HL-60/S4 (cell line): ENCODE measurements at regions not wholly inside any gene's neighbourhood (a gene's known extent, or its start where the extent isn't known, plus 50 kb on each side); places are given as distances from the start of the nearest gene placed in this dataset.

ENCODE experiments used
- in situ Hi-C: fragments of 300-500 bp; cut with MboI; formaldehyde crosslinking; loops from 2 replicates; pipeline ENCODE4 v1.14.3; 2022; ENCODE audit warnings: low sequenced_read_pairs

GRCh38 chr9:88691091-88691490 lies 156.1 kb downstream of the NXNL2 start:
- in situ Hi-C loops, result no loop called here

DNA sequence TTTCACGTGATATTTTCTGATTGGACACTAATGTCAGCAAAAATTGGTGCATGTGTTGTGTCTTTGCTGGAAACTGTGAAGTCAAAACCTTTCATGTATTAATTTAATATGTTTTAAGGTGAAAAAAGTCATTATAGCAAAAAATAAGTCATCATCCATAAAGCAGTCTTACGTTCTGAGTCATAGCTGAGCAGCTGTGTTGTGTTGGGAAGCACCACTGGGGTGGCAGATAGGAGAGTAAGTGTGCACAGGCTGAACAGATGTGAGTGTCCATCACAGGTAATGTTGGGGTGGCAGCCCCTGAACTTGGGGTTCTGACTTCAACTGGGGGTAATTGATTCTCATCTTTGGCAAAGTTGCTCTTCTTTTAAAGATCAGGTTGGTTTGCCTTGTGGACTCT lies 156.8 kb downstream of the NXNL2 start:
- in situ Hi-C loops, result no loop called here

DNA sequence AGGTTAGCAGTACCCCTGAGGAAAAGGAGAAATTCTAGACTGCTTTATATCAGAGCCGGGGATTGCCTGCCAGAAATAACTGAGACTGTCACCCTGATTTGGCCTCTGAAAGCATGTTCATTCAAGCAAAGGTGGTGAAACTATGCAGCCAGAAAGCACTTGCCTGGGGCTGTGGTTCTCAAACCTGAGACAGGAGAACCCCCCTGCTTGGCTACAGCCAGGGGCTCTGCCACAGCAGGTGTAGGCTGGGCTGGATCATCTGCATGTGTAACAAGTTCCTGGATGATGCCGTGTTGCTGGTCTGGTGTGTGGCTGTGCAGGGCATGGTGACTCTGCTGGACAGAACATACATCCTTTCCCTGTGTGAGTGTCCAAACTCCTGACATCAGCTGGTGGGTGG lies 157.8 kb downstream of the NXNL2 start:
- in situ Hi-C loops, result no loop called here

DNA sequence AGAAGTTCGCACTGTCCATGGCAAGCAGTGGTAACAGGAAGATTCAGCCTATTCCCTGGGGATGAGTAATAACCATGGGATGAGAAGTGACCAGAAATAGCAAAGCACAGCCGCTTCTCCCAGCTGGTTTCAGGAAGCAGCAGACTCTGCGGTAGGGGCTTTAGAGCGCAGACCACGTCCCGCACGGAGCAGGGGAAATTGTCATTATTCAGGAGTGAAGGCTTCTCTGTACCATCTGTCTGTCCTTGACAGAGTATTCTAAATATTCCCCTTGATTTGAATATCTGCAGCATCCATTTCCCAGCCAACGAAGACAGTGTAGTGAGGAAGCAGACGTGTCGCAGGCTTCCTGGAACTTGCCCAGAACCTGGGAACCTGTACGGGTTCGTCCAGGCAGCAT lies 159.6 kb downstream of the NXNL2 start:
- in situ Hi-C loops, result no loop called here

DNA sequence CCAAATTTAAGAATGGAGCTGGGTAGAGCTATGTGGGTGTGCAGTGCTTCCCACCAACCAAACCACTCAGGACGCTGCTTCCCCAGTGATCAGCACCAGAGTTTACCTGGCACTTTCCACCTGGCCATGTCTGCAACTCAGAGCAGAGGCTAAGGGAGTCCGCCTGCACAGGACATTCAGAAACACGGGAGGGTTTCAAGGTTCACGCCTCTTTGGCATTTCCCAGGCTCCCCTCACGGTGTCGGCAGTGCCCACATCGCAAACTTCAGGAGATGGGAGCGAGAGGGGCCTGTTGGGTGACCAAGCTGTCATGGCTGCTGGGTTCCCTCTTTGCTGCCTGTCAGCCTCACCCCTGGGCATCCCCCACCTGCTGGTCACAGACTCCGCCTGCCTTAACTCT lies 161.5 kb downstream of the NXNL2 start:
- in situ Hi-C loops, result no loop called here

DNA sequence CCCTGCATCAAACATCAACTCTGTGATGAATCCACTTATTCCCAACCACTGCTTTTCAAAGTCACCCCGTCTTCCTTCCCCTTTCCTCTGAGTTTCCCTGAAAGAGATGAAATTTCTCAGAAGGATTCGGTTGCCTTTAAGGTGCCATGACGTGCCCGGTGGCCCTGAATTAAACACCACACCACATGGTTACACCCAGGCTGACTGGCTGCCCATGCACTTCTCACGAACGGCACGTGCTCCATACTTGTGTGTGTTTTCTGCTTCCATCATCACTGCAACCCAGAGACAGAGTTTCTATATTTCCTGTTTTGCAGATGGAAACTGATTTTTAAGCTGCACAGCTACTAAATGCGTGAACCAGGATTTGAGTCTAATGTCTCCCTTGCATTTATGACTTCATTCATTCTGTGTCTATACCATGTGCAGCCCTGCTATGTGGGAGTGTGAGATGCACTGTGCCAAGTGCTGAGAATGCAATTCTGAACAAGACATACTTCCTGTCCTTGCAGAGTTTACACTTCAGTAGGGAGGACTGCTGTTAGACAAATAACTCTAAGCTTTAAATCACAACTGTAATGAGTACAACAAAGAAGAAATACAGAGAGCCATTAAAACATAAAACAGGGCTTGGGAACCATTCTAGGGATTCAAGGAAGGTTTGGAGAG lies 162.9 kb downstream of the NXNL2 start:
- in situ Hi-C loops, result no loop called here

DNA sequence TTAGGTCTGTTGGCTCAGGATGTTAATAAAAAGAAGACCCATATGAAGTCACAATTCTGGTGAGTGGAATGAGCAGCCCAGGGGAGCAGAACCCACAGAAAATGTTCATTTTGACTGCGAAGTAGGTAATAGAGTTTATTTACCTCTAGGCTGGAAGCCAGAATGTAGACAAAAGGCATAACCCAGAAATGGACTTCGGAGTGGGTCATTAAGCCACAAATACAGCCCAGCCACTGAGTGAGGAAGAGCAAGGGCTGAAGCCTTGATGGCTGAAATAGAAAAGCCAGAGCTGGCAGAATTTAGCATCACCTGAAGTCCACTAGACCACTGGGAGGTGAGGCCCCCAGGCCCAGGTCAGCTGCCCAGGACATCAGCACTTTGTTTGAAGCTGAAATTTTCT lies 168.0 kb downstream of the NXNL2 start:
- in situ Hi-C loops, result no loop called here

DNA sequence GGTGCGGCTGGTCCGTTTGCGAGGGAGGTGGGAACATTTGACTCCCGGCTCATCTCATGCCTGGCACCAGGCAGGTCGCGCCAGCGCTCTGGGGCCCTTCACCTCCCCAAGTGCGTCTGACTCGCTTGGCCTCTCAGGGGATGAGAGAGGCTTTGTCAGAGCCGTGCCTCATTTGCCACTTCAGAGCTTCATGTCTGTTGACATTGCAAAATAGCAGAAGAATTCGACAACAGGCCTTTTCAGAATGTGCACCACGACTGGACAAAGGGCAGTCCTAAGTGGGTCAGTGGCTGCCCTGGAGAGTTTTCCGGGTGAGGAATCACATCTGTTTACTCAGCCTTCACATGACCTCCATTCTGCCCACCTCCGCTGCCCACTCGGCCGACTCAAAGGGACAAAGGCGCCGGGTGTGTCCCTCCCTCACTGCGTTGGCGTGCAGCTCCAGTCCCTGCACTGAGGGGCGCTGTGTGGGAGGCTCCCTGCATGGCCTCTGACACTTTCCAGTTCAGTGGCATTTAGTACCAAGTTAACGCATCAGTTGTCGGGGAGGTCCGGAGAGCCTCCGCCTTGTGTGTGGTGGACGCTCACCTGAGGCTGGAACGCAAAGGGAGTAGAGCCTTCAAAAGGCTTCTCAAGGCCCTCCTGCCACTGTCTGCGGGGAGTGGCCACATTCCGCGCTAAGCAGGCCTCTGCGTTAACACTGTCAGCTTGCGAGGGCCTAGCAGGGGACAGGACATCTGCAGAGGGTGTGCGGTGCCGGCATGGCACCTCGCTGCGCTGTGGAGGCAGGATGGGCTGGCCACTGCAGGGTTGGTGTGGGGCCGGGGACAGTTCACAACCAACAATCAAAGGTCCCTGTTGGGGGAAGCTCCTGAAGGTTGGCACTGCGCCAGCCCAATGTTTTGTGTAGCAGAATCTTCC lies 171.5 kb downstream of the NXNL2 start:
- in situ Hi-C loops, result no loop called here

GRCh38 chr9:88710449-88710848 lies 175.5 kb downstream of the NXNL2 start:
- in situ Hi-C loops, result no loop called here

DNA sequence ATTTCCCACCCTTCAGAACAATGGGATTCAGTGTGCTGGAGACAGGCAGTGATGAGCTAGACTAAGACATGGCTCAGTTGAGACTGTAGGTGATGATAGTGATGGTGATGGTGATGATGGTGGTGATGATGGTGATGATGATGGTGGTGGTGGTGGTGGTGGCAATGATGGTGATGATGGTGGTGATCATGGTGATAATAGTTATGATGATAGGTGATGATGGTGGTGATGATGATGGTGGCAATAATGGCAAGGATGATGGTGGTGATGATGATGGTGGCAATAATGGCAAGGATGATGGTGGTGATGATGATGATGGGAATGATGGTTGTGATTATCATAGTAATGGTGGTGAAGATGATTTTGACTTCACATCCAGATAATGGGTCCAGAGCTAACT lies 176.7 kb downstream of the NXNL2 start:
- in situ Hi-C loops, result no loop called here

DNA sequence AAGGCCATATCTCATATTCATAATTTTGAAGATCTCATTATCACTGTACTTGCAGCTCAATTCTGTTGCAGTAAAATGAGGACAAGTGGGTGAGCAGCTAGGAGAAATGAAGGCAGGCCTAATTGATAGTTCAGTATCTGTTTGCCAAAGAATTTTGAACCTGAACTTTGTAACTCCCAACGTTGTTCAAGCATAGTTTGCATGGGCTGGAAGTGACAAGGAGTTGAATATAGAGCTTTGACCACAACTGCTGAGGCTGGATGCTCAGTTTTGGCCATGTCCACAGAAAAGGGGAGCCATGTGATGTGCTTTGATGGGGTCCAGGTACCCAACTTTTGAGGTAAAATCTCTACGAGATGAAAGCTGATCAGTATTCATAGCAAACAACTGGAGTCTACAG lies 177.5 kb downstream of the NXNL2 start:
- in situ Hi-C loops, result no loop called here

DNA sequence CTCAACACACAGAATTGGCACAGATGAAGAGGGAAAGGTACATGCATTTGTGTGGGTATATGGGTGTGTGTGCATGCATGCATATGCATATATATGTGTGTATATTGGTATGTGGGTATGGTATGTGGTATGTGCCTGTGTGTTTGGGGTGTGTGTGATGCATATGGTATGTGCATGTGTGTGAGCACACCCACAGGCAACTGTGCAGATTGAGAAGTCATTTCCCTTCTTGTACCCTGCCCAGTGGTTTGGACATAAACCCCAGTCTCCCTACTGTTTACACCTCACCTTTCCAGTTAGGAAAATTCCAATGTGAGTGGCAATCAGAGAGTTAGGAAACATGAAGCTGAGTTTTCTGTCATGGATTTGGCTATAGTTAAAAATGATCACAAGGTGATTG lies 178.0 kb downstream of the NXNL2 start:
- in situ Hi-C loops, result no loop called here

DNA sequence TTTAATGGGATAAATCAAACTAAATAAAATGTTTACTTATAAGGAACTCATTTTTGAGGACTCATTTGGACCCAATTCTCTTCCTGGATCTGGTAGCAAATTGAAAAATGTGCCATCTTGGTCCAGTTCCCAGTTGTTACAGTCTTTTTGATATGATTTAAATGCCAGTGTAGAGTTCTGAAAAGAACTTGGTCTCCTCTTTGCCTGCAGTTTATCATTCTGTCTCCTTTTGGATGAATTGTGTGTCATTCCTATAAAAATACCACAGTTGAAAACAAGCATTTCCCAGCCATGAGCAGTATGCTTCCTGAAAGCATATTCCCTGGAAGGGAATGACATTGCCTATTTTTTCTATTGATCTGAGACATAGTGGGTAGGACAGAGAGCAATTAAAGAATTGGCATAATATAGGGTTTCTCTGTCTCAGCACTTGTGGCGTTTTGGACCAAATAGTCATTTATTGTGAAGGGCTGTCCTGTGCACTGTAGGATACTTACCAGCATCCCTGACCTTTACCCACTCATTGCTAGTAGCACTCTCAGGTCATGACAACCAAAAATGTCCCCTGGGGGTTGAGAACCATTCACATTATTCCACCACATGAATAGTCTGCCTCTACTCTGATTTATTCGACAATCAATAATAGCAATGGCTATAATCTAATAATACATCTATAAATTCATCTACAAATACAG lies 181.8 kb downstream of the NXNL2 start:
- in situ Hi-C loops, result no loop called here

GRCh38 chr9:88721025-88721424 lies 186.0 kb downstream of the NXNL2 start:
- in situ Hi-C loops, result no loop called here

GRCh38 chr9:88721495-88722279 lies 186.7 kb downstream of the NXNL2 start:
- in situ Hi-C loops, result no loop called here

DNA sequence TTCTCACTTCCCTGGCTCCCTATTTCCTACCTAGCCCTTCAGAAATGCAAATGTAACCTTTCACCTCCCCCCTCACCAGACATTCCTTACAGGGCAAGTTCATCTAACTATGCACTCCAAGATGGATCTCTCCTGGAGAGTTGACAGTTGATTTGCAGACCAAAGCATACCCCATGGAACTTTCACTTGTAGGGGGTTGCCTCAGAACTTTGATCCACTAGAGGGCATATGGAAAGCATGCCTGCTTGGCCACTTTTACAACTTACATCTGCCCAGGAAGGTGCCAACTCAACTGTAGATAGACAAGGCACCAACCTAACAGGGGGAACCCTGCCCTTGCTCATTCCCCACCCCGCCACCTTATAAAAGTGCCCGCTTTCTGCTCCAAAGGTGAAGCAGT lies 187.8 kb downstream of the NXNL2 start:
- in situ Hi-C loops, result no loop called here

DNA sequence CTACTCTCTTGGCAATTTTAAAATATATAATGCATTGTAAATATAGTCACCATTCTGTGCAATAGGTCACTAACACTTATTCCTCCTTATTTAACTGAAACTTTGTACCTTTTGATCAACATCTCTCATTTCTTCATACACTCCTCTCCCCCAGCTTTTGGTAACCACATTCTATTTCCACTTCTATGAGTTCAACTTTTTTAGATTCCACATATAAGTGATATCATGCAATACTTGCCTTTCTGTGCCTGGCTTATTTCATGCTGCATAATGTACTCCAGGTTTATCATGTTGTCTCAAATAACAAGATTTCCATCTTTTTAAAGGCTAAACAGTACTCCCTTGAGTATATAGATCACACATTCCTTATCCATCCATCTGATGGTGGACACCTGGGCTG lies 188.8 kb downstream of the NXNL2 start:
- in situ Hi-C loops, result no loop called here

GRCh38 chr9:88724331-88724730 lies 189.4 kb downstream of the NXNL2 start:
- in situ Hi-C loops, result no loop called here

DNA sequence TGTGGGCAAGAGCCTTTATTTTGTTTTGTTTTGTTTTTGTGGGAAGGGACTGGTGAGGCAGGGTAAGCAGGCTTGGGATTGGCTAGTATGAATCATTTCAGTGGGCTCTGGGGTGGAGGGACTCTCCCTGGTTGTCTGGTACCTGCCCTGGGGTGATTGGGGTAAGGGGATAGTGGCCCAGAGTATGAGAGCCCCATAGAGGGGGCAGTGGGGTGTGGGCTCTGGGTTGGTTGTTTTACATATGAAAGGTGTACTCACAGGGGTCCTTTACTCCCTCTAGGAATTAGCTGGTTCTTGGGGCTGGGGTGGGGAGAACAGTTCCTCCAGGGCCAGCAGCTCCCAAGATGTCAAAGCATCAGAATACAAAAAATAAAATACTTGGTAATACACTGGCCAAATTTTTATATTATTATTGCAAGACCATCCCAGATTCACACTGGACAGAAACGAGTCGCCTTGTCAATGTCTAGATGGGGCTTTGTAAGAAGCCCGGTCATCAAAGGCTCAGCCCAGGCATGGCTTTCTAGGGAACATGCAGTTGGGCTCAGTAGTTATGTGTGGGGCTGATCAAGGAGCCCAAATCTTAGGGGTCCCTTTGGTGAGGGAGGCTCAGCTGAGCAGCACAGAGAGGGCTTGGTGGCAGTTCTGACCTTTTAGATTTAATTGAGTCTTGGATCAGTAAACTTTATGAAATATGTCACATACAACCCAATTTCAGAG lies 190.5 kb downstream of the NXNL2 start:
- in situ Hi-C loops, result no loop called here

GRCh38 chr9:88726803-88727202 lies 191.8 kb downstream of the NXNL2 start:
- in situ Hi-C loops, result no loop called here
